ENCODE measurements at regions not wholly inside any gene's neighbourhood (a gene's known extent, or its start where the extent isn't known, plus 50 kb on each side); places are given as distances from the start of the nearest gene placed in this dataset.

DNA sequence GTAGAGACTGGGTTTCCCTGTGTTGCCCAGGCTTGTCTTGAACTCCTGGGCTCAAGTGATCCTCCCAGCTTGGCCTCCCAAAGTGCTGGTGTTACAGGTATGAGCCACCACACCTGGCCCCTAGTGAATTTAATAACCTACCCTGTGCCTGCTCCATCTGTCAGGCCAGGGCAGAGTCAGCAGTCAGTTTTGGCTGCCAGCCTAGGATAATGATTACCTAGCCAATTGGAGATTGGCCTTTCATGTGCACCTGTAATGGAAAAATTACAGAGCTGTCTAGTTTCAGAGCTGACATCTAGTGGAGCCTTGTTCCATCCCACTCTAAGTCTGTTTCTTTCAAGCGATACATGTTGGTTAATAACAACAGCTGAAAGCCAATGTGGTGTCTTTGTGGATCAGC lies 92.0 kb downstream of the DIRAS3 start:
- H3K4me2 ChIP-seq (ENCODE audit: low read depth, low read length), result no peak overlapping the region
- no peak for FAIRE-seq
- no peak for DNase-seq (ENCODE audit: low spot score)
- no peak overlapping the region for H3K9ac ChIP-seq (ENCODE audit: insufficient read depth, low read depth, low read length)
- no TSS peak for BruUV-seq (replicated peaks)
- H3K79me2 ChIP-seq (ENCODE audit: insufficient read depth, low read length), result no peaks in the 10 kb centered on the region
- no peak for ATAC-seq
- no peaks in the 10 kb centered on the region for H4K20me1 ChIP-seq (ENCODE audit: insufficient read depth, low read length)
- H3K4me1 ChIP-seq (ENCODE audit: insufficient read depth, low read length), result no peaks in the 10 kb centered on the region
- H3K4me3 ChIP-seq (replicated peaks in 1 of 3; ENCODE audit: insufficient read depth in 1 of 3, low read depth in 2 of 3, low read length in 3 of 3), result no peak overlapping the region
- H3K36me3 ChIP-seq (replicated peaks in 1 of 2; ENCODE audit: control insufficient read depth in 1 of 2, insufficient read depth in 2 of 2, low read length in 2 of 2), result no peaks in the 10 kb centered on the region
- CTCF ChIA-PET (ENCODE audit: low intra/inter-chr PET ratio, low total read pairs), result no interaction called here
- POLR2A ChIA-PET, result no interaction called here
- H3K27ac ChIP-seq (ENCODE audit: extremely low read length, insufficient read depth, low read length), result no peak overlapping the region
- in situ Hi-C loops (cut with HindIII; ENCODE audit: extremely low pct_ligation_motif_present, low pct_unique_long_range_greater_than_20kb), result no loop called here
- intact Hi-C loops (cut with micrococcal nuclease; ENCODE audit: unreplicated experiment), result no loop called here
- TF ChIP-seq NCOA2 (CRISPR knock-in tag; IDR thresholded peaks at IDR 0.05) (no peak), JUN (CRISPR knock-in tag; IDR thresholded peaks at IDR 0.05) (no peak), FOSL2 (CRISPR knock-in tag; IDR thresholded peaks at IDR 0.05) (no peak), ZNF136 (CRISPR knock-in tag; IDR thresholded peaks at IDR 0.05; ENCODE audit: low read depth) (no peak)
- WGBS (ENCODE audit: low lambda C conversion rate), result 0% methylated on average over 1 of the region's 1 CpG
- no peak overlapping the region for H2AFZ ChIP-seq (ENCODE audit: low read length)
- H3K27me3 ChIP-seq (ENCODE audit: control insufficient read depth in 1 of 2, insufficient read depth in 2 of 2, low read length in 2 of 2), result no peaks in the 10 kb centered on the region; a peak in 1 of 5 replicates
- 0 out of 2 replicates have a peak, but pooled peaks cover 10% of the 10 kb centered on the region for H3K9me3 ChIP-seq (ENCODE audit: low read length)

DNA sequence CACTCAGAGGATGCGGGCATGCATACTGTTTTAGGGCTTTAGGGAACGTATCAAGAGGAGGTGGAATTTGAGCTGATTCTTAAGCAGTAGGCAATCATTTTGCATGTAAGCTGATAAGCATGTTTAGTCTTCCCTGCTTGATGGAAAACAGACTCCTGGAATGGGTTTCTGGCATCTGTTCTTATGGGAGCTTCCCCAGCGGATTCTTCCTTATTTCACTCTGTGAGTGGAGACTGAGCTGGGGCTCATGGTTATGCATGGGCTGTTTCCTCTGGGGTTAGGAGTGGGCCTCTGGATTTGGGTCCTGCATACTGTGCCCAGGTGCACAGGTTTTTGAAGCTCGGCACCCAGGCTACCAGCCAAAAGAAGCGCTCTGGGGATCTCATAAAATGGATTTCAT lies 93.4 kb downstream of the DIRAS3 start:
- no peaks in the 10 kb centered on the region for H4K20me1 ChIP-seq (ENCODE audit: insufficient read depth, low read length)
- no peaks in the 10 kb centered on the region for H3K9me3 ChIP-seq (ENCODE audit: low read length)
- in situ Hi-C loops (cut with HindIII; ENCODE audit: extremely low pct_ligation_motif_present, low pct_unique_long_range_greater_than_20kb) (no loop called here), intact Hi-C loops (cut with micrococcal nuclease; ENCODE audit: unreplicated experiment) (no loop called here)
- H3K79me2 ChIP-seq (ENCODE audit: insufficient read depth, low read length), result no peaks in the 10 kb centered on the region
- BruUV-seq (replicated peaks), result no TSS peak
- H3K9ac ChIP-seq (ENCODE audit: insufficient read depth, low read depth, low read length), result no peak overlapping the region
- ChIA-PET POLR2A (no interaction called here), CTCF (ENCODE audit: low intra/inter-chr PET ratio, low total read pairs) (no interaction called here)
- no peaks in the 10 kb centered on the region for H3K36me3 ChIP-seq (replicated peaks in 1 of 2; ENCODE audit: control insufficient read depth in 1 of 2, insufficient read depth in 2 of 2, low read length in 2 of 2)
- no peaks in the 10 kb centered on the region for H3K4me1 ChIP-seq (ENCODE audit: insufficient read depth, low read length)
- no peak overlapping the region for H3K27ac ChIP-seq (ENCODE audit: extremely low read length, insufficient read depth, low read length)
- no peak overlapping the region for H3K4me3 ChIP-seq (replicated peaks in 1 of 3; ENCODE audit: insufficient read depth in 1 of 3, low read depth in 2 of 3, low read length in 3 of 3)
- no peaks in the 10 kb centered on the region; a peak in 1 of 5 replicates for H3K27me3 ChIP-seq (ENCODE audit: control insufficient read depth in 1 of 2, insufficient read depth in 2 of 2, low read length in 2 of 2)
- no peak overlapping the region for H2AFZ ChIP-seq (ENCODE audit: low read length)
- no peak overlapping the region for H3K4me2 ChIP-seq (ENCODE audit: low read depth, low read length)
- WGBS (ENCODE audit: low lambda C conversion rate), result 33% methylated on average over 4 of the region's 5 CpGs
- no peak for DNase-seq (ENCODE audit: low spot score)
- ATAC-seq, result no peak
- no peak for FAIRE-seq
- no peak for TF ChIP-seq ZBED4 (CRISPR knock-in tag; IDR thresholded peaks at IDR 0.05; ENCODE audit: borderline replicate concordance)
- TF ChIP-seq KAT8 (CRISPR knock-in tag; IDR thresholded peaks at IDR 0.05), result no peak
- no peak for TF ChIP-seq ZNF136 (CRISPR knock-in tag; IDR thresholded peaks at IDR 0.05; ENCODE audit: low read depth)
- TF ChIP-seq HOXA3 (CRISPR knock-in tag; IDR thresholded peaks at IDR 0.05), result no peak
- no peak for TF ChIP-seq KLF6 (CRISPR knock-in tag; IDR thresholded peaks at IDR 0.05)
- no peak for TF ChIP-seq ZNF24 (IDR thresholded peaks at IDR 0.05)
- TF ChIP-seq ZNF326 (CRISPR knock-in tag; IDR thresholded peaks at IDR 0.05; ENCODE audit: borderline replicate concordance), result no peak
- TF ChIP-seq TAF15 (IDR thresholded peaks at IDR 0.05; ENCODE audit: low read depth, low read length, poor library complexity, severe bottlenecking), result no peak
- no peak for TF ChIP-seq ZNF577 (CRISPR knock-in tag; IDR thresholded peaks at IDR 0.05; ENCODE audit: borderline replicate concordance, low read depth)
- no peak for TF ChIP-seq JUNB (CRISPR knock-in tag; IDR thresholded peaks at IDR 0.05; ENCODE audit: borderline replicate concordance)
- no peak for TF ChIP-seq ARNTL (CRISPR knock-in tag; IDR thresholded peaks at IDR 0.05)
- no peak for TF ChIP-seq ZNF510 (CRISPR knock-in tag; IDR thresholded peaks at IDR 0.05; ENCODE audit: low read depth)
- no peak for TF ChIP-seq ZMAT3 (CRISPR knock-in tag; conservative IDR thresholded peaks at IDR 0.05)
- no peak for TF ChIP-seq ZBTB25 (CRISPR knock-in tag; IDR thresholded peaks at IDR 0.05)
